Activated naive CD8-positive, alpha-beta T cell treated with anti-CD3 and anti-CD28 coated beads for 36 hours (primary cell): ENCODE measurements at regions not wholly inside any gene's neighbourhood (a gene's known extent, or its start where the extent isn't known, plus 50 kb on each side); places are given as distances from the start of the nearest gene placed in this dataset.

Source experiments
- DNase-seq: peaks from one replicate; pipeline ENCODE4 v3.0.0; 2021
- H3K27ac Mint-ChIP-seq: one replicate; pipeline ENCODE4 v1.8.0; 2022; ENCODE audit warnings: mild to moderate bottlenecking, moderate library complexity, mixed read lengths
- H3K27me3 Mint-ChIP-seq: one replicate; pipeline ENCODE4 v1.8.0; 2022; ENCODE audit warnings: mild to moderate bottlenecking, mixed read lengths
- H3K36me3 Mint-ChIP-seq: one replicate; pipeline ENCODE4 v1.8.0; 2021; ENCODE audit warnings: mild to moderate bottlenecking, mixed read lengths
- H3K4me1 Mint-ChIP-seq: one replicate; pipeline ENCODE4 v1.8.0; 2021; ENCODE audit warnings: mixed read lengths
- H3K4me3 Mint-ChIP-seq: one replicate; pipeline ENCODE4 v1.8.0; 2022; ENCODE audit warnings: mild to moderate bottlenecking, moderate library complexity, mixed read lengths
- H3K9me3 Mint-ChIP-seq: one replicate; pipeline ENCODE4 v1.8.0; 2022; ENCODE audit warnings: mixed read lengths

DNA sequence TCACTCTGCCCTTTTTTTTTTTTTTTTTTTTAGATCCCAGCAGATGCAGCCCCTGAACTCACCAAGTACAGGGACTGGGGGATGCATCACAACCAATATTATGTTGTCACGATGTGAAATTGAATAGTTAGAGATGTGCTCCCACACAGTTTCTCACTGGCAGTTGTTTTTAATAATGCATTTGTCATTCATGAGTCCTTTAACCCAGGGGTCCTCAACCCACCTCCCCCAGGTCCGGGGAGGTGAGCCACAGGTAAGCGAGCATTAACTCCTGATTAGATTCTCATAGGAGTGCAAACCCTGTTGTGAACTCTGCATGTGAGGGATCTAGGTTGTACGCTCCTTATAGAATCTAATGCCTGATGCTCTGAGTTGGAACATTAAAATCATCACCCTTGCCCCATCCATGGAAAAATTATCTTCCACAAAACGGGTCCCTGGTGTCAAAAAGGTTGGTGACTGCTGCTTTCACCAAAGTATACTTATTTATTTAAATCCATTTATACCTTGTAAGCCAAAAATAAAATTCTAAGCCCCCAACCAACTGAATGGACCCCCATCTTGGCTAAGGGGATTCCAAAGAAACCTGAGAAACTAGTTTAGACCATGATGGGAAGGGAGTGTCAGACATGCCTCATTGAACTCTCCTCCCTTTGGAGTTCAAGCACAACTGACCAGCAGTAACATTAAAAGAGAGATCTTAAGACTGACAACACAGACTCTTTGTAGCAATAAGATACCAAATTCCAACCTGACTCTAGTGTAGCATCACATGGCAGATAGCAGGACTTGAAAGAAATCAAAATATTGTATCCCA is 119.3 kb upstream of the ATP1A1 start:
- no peak overlapping the region for H3K27ac Mint-ChIP-seq
- H3K36me3 Mint-ChIP-seq = peaks cover 1% of the 10 kb centered on the region

DNA sequence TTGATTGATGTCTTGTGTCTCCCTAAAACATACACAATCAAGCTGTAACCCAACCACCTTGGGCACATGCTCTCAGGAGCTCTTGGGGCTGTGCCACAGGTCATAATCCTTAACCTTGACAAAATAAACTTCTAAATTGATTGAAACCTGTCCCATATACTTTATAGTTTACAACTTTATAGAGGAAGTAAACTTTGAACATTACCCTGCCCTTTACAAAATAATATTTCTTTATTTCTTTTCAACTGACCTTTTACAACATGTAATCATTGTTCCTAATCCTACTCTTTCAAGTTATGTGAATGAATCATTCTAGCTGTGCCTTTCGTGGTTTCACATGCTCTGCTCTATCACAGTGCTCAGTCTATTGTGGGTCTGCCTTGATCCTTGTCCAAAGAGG is 118.3 kb upstream of the ATP1A1 start:
- peaks cover 2% of the 10 kb centered on the region for H3K36me3 Mint-ChIP-seq
- H3K27ac Mint-ChIP-seq = no peak overlapping the region
- H3K9me3 Mint-ChIP-seq = no peaks in the 10 kb centered on the region
- DNase-seq = no peak
- no peaks in the 10 kb centered on the region for H3K27me3 Mint-ChIP-seq
- no peak overlapping the region for H3K4me3 Mint-ChIP-seq
- peaks cover 32% of the 10 kb centered on the region for H3K4me1 Mint-ChIP-seq

More for the DNA sequence above, 119.3 kb upstream of the ATP1A1 start:
- no peak overlapping the region for H3K4me3 Mint-ChIP-seq
- no peaks in the 10 kb centered on the region for H3K27me3 Mint-ChIP-seq
- DNase-seq = no peak
- no peaks in the 10 kb centered on the region for H3K9me3 Mint-ChIP-seq
- peaks cover 26% of the 10 kb centered on the region for H3K4me1 Mint-ChIP-seq

DNA sequence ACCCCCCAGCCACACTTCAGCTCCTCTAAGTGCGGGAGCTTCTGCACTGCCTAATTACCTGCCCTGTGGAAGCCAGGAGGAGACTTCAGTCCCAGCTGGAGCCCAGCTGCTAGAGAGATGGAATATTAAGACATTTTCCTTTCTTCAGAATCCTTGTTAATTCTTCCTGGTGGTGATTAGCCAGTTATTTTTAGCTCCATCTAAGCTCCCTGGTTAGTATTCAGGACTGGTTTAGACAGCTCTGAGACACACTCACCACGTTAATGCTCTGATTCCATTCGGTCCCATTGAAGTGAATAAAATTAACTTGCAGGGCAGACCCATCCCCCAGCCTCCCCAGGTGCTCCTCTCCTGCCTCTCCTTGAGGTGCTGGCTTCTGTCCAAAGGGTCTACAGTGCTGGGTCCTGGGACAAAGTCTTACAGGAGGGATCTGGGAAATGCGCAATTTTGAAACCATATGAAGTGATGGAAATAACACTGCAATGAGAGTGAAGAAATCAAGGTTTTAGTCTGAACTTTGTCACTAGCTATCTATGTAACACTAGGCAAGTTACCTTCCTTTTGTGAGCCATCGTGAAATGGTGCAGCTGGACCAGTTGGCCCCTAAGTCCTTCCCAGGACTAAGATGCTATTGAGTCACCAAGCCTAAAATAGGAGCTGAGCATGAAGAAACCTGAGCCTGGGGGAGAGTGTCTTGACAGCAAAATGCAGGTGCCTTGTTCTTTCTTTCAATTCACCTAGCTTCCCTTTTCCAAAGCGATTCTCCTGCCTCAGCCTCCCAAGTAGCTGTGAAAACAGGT is 117.4 kb upstream of the ATP1A1 start:
- H3K27me3 Mint-ChIP-seq = no peaks in the 10 kb centered on the region
- no peaks in the 10 kb centered on the region for H3K9me3 Mint-ChIP-seq
- peaks cover 35% of the 10 kb centered on the region for H3K4me1 Mint-ChIP-seq
- no peak overlapping the region for H3K27ac Mint-ChIP-seq
- peaks cover 2% of the 10 kb centered on the region for H3K36me3 Mint-ChIP-seq
- DNase-seq = no peak
- H3K4me3 Mint-ChIP-seq = no peak overlapping the region

DNA sequence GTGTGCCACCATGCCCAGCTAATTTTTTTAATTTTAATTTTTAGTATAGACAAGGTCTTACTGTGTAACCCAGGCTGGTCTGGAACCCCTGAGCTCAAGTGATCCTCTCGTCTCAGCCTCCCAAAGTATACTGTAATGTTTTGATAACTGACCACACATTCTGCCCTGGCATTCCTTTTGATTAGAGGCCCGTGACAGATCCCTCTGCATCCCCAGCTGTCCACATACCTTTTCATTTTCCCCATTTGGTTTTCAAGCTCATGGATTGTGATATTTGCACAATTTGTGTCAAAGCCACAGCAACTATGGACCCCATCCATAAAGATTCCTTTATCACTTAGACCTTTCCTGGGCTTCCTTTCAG is 116.8 kb upstream of the ATP1A1 start:
- Mint-ChIP-seq H3K4me3 (no peak overlapping the region), H3K36me3 (peaks cover 2% of the 10 kb centered on the region), H3K27me3 (no peaks in the 10 kb centered on the region), H3K4me1 (peaks cover 41% of the 10 kb centered on the region), H3K27ac (no peak overlapping the region), H3K9me3 (no peaks in the 10 kb centered on the region)
- DNase-seq = no peak

DNA sequence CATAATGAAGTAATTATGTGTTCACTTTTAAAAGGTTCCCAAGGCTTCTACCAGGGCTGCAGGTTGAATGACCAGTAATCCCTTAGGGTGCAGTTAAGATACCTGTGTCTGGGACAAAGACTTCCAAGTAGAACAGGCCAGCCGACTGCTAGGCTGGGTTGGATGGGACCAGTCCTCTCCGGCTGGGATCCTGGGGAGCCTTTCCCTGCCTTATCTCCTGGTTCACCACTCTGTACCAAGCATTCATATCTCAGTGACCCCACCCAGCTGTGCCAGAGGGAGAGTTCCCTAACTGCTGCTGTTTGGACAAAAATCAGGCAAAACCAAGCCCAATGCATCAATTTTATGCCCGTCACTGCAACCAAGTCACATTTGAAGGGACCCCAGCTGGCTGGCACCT is 116.2 kb upstream of the ATP1A1 start:
- Mint-ChIP-seq H3K9me3 (no peaks in the 10 kb centered on the region), H3K4me3 (no peak overlapping the region), H3K4me1 (peaks cover 45% of the 10 kb centered on the region), H3K27me3 (no peaks in the 10 kb centered on the region), H3K36me3 (peaks cover 2% of the 10 kb centered on the region), H3K27ac (no peak overlapping the region)
- DNase-seq = no peak

DNA sequence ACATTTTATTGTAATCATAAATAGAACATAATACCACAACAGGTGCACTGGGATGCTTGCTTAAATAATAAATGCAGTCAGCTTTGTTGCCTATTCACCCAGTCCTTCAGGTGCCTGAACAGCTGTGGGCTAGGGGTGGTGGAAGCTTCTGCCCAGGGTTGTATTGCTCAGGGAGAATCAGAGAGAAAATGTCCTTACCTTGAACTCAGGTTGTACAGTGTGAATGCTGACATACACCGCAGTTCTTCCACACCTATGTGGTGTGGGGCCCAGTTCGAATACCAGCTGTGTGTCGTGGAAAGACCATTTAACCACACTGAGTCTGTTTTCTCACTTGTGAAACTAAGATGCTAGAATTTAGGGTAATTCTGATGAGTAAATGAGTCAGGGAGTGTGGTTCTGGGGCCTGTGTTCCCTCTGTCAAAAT is 115.7 kb upstream of the ATP1A1 start:
- H3K27ac Mint-ChIP-seq = peak overlapping the region; percentile 71
- H3K36me3 Mint-ChIP-seq = peaks cover 2% of the 10 kb centered on the region
- no peaks in the 10 kb centered on the region for H3K9me3 Mint-ChIP-seq
- peak; percentile 57 for DNase-seq
- no peak overlapping the region for H3K4me3 Mint-ChIP-seq
- H3K4me1 Mint-ChIP-seq = peaks cover 50% of the 10 kb centered on the region
- no peaks in the 10 kb centered on the region for H3K27me3 Mint-ChIP-seq

DNA sequence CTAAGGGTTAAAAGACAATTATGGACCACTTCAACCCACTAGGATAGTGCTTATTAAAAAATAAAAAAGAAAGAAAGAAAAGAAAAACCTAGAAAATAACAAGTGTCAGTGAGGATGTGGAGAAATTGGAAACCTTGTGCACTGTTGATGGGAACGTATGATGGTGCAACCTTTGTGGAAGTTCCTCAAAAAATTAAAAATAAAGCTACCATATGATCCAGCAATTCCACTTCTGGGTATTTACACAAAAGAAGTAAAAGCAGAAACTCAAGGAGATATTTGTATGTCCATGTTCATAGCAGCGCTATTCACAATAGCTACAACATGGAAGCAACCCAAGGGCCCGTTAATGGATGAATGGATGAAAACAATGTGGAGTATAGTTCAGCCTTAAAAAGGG is 115.2 kb upstream of the ATP1A1 start:
- DNase-seq = no peak
- H3K27me3 Mint-ChIP-seq = no peaks in the 10 kb centered on the region
- peaks cover 2% of the 10 kb centered on the region for H3K36me3 Mint-ChIP-seq
- no peaks in the 10 kb centered on the region for H3K9me3 Mint-ChIP-seq
- H3K4me3 Mint-ChIP-seq = no peak overlapping the region
- peaks cover 52% of the 10 kb centered on the region for H3K4me1 Mint-ChIP-seq
- H3K27ac Mint-ChIP-seq = peak overlapping the region; percentile 71

DNA sequence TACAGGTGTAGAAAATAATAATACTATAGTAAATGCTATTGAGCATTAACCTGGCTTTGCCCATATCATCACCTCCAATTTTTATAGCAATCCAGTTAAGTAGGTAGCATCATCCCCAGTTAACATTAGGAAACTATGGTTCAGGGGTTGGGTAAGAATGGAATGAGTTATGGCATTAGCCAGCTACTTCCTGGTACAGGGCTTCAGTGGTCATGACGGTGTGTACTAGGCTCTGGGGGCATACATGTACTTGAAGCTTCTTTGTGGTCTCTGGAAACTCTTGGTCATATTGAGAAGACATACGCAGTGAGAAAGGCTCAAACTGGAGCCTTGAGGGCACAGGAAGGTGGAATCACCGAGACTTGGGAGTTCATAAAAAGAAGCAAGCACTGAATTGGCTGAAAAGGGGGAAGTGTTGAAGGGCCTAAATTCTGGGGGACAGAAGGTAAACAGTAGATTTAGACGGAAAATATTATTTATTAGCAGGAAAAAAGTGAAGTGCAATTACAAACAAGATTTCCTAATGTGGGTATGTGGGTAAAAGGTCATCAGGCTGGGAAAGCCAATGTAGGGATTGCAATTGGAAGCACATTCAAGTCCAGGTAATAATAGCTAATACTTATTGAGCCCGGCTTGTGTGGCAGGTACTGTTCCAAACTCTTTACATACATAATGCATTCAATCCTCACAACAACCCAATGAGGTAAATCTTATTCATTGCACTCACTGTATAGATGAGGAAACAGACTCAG is 114.2 kb upstream of the ATP1A1 start:
- peaks cover 2% of the 10 kb centered on the region for H3K36me3 Mint-ChIP-seq
- peak; percentile 19 for DNase-seq
- no peak overlapping the region for H3K4me3 Mint-ChIP-seq
- H3K4me1 Mint-ChIP-seq = peaks cover 54% of the 10 kb centered on the region
- no peaks in the 10 kb centered on the region for H3K9me3 Mint-ChIP-seq
- no peaks in the 10 kb centered on the region for H3K27me3 Mint-ChIP-seq
- peak overlapping the region; percentile 40 for H3K27ac Mint-ChIP-seq

DNA sequence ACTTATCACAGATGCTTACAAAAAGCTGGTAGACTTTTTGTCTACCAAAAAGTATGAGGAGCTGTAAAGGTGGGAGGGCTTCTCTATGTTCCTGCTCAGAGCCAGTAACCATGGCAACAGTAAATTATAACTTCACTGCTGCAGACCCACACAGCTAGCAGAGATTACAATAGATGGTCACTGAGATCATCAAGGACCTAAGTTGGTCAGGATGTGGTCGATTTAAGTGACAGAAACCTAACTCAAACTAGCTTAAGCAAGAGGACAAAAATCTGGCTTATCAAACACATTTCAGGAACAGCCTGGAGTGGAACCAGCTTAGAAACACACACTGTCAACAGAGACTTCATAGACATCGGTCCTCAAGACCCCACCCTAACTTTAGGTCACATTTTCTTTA is 113.4 kb upstream of the ATP1A1 start:
- DNase-seq = no peak
- Mint-ChIP-seq H3K4me1 (peaks cover 53% of the 10 kb centered on the region), H3K27ac (no peak overlapping the region)

DNA sequence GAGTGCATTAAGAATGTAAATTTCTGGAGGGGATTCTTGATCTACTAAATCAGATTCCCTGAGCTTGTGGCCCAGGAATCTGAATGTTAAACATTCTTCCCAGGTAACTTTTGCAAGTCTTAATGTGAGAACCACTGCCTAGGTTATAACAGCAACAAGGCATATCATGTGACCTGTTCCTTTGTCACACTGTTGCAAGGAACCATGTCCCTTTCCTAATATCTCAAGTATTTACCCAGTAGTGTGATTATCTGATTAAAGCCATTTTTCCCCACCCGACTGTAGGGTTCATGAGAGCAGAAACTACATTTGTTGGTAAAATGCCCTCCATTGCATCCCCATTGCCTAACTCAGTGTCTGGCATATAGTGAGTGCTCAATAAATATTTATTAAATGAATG is 112.9 kb upstream of the ATP1A1 start:
- H3K36me3 Mint-ChIP-seq = peaks cover 2% of the 10 kb centered on the region
- no peak overlapping the region for H3K4me3 Mint-ChIP-seq
- peaks cover 49% of the 10 kb centered on the region for H3K4me1 Mint-ChIP-seq
- H3K27me3 Mint-ChIP-seq = no peaks in the 10 kb centered on the region
- DNase-seq = no peak
- H3K27ac Mint-ChIP-seq = no peak overlapping the region
- H3K9me3 Mint-ChIP-seq = no peaks in the 10 kb centered on the region

More for the DNA sequence above, 113.4 kb upstream of the ATP1A1 start:
- no peaks in the 10 kb centered on the region for H3K27me3 Mint-ChIP-seq
- H3K4me3 Mint-ChIP-seq = no peak overlapping the region
- H3K9me3 Mint-ChIP-seq = no peaks in the 10 kb centered on the region
- peaks cover 2% of the 10 kb centered on the region for H3K36me3 Mint-ChIP-seq

DNA sequence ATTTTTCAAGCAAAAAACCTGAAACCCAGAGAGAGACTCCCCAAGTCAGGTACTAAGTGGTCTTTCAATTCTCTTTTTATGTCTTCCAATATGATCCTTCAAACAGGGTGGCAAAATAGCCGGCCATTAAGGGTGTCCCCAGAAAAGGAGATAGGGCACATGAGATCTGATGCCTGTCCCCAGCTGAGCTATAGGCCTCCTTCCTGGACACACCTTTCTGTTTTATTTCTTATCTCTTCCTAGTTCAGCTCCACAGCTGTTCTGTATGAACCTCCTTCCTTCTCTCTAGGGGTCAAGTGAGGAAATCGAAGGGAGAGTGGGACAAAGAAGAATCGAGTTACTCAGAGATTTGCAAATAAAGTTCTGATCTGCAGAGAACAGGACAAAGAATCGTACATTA is 112.4 kb upstream of the ATP1A1 start:
- Mint-ChIP-seq H3K4me1 (peaks cover 44% of the 10 kb centered on the region), H3K27me3 (no peaks in the 10 kb centered on the region), H3K4me3 (no peak overlapping the region), H3K9me3 (no peaks in the 10 kb centered on the region), H3K27ac (no peak overlapping the region), H3K36me3 (peaks cover 2% of the 10 kb centered on the region)
- no peak for DNase-seq

DNA sequence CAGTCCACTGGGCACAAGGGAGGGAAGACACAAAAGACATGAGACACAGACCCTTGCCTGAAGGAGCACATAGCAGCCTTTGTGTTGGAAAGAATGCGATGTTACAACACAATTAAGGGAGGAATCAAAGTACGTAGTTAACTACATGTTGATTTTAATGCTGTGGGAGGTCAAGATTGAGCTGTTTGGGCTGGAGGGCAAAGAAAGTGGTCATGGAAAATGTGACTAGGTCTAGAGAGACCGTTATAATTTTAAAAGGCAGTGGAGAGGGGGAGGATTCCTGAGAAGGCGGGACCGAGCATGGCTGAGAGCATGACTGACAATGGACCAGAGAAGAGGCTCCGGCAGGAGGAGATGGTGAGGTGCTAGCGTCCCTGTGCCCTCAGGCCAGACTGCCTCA is 111.8 kb upstream of the ATP1A1 start:
- no peak for DNase-seq
- H3K4me3 Mint-ChIP-seq = no peak overlapping the region
- H3K36me3 Mint-ChIP-seq = peaks cover 2% of the 10 kb centered on the region
- no peak overlapping the region for H3K27ac Mint-ChIP-seq
- no peaks in the 10 kb centered on the region for H3K27me3 Mint-ChIP-seq
- H3K9me3 Mint-ChIP-seq = no peaks in the 10 kb centered on the region
- H3K4me1 Mint-ChIP-seq = peaks cover 42% of the 10 kb centered on the region

DNA sequence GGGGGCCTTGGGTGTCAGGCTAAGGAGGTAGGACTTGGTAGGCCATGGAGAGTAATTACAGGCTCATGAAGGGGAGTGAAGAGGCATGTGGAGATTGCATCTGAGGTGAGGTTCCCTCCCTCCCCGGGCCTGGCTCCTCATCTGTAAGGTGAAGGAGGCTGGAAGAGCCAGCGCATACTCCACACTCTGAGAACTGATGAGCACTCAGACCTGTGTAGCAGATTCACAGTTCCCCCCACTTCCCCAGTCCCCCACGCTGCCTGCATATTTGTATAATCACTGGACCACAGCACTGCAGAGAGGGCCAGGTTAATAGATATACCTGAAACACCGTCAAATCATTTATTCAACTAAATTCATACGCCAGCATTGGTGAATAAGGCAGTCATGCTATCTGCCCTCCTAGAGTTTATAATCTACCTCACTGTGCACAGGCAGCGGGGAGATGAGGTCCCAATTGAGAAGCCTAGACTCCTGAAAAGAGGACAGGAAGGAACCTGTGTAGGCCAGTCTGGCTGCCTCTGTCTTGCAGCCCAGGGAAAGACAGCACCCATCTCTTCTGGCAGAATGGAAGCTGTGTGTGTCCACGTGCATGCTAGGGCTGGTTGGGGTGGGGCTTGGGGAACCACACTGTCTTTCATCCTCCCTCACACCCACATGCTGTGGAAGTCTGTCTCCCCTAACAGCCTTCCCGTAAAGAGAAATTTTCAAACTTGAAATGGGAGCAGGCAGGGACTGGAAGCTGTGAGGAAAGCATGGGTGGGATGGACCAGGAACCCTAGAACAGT is 110.6 kb upstream of the ATP1A1 start:
- DNase-seq = no peak
- H3K36me3 Mint-ChIP-seq = peaks cover 2% of the 10 kb centered on the region
- H3K4me1 Mint-ChIP-seq = peaks cover 37% of the 10 kb centered on the region
- H3K27ac Mint-ChIP-seq = no peak overlapping the region
- no peaks in the 10 kb centered on the region for H3K9me3 Mint-ChIP-seq
- no peaks in the 10 kb centered on the region for H3K27me3 Mint-ChIP-seq
- no peak overlapping the region for H3K4me3 Mint-ChIP-seq

DNA sequence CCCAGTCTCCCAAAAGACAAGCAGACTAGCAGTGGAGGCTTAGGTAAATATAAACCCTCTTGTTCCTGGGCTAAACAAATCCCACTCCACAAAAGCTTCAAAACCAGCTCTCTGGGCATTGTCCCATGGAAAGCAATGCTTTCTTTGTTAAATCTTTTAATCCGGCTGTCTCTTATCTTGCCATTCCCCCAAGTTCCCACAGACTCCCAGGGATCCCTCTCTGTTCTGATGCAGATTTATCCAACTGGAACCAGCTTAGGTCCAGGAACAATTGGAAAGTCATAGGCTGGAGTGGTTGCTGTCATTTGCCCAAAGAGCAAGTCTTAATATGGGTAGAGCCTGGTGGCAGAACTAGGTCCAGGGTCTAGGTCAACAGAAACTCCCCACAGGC is 110.1 kb upstream of the ATP1A1 start:
- H3K9me3 Mint-ChIP-seq = no peaks in the 10 kb centered on the region

More for the DNA sequence above, 110.1 kb upstream of the ATP1A1 start:
- DNase-seq = no peak
- H3K4me1 Mint-ChIP-seq = peaks cover 37% of the 10 kb centered on the region
- peaks cover 2% of the 10 kb centered on the region for H3K36me3 Mint-ChIP-seq
- H3K27ac Mint-ChIP-seq = no peak overlapping the region
- H3K4me3 Mint-ChIP-seq = no peak overlapping the region
- H3K27me3 Mint-ChIP-seq = no peaks in the 10 kb centered on the region
